Endothelial cell of umbilical vein (primary cell): ENCODE measurements at regions not wholly inside any gene's neighbourhood (a gene's known extent, or its start where the extent isn't known, plus 50 kb on each side); places are given as distances from the start of the nearest gene placed in this dataset.

ENCODE experiments used
- BruUV-seq: library from RNA; stranded (reverse); fragments of 400-500 nt; replicated peaks from 2 replicates; lab custom pipeline; 2021; lab: Mats Ljungman, UMichigan
- CTCF ChIA-PET: fragments of 300-600, 350-600 bp; sonication (Branson Sonifier 250); formaldehyde crosslinking; loops from one replicate; lab custom pipeline; 2021; ENCODE audit warnings: antibody characterized with exemption, inconsistent platforms; lab: Charles Lee
- POLR2A ChIA-PET: fragments of 300-600, 350-600 bp; sonication (Branson Sonifier 250); formaldehyde crosslinking; loops from one replicate; lab custom pipeline; 2021; ENCODE audit warnings: antibody characterized with exemption, inconsistent platforms; lab: Charles Lee
- DNase-seq: peaks from one replicate; pipeline ENCODE4 v3.0.0-alpha.2; 2011; ENCODE audit warnings: low read depth, low spot score
- FAIRE-seq: peaks from 2 replicates; lab custom pipeline; 2011; peaks lifted over from hg19 to GRCh38; lab: Jason Lieb, UNC
- H2AFZ ChIP-seq: 2 replicates; pipeline ENCODE4 v1.6.0; 2012; ENCODE audit warnings: low read depth, low read length, control low read depth, inconsistent platforms
- H3K27ac ChIP-seq: 2 replicates; pipeline ENCODE4 v1.5.1; 2011; ENCODE audit warnings: low read depth, mild to moderate bottlenecking, control low read depth, low read length, moderate library complexity; ENCODE audit not compliant: insufficient read depth
- H3K27me3 ChIP-seq, 2 experiments: 2 replicates each; pipeline versions ENCODE4 v1.6.0 to v1.6.1; 2011; ENCODE audit warnings: low read length in 2 of 2, mixed read lengths in 1 of 2; ENCODE audit not compliant: control insufficient read depth in 2 of 2, insufficient read depth in 2 of 2
- H3K36me3 ChIP-seq, 2 experiments: 2 replicates in 1 of 2; 3 replicates in 1 of 2; pipeline ENCODE4 v1.5.1; 2011; ENCODE audit warnings: low read length in 2 of 2, mild to moderate bottlenecking in 1 of 2, moderate library complexity in 1 of 2; ENCODE audit not compliant: control insufficient read depth in 2 of 2, insufficient read depth in 2 of 2; ENCODE audit errors: extremely low read depth in 1 of 2
- H3K4me1 ChIP-seq: 3 replicates; pipeline ENCODE4 v1.5.1; 2011; ENCODE audit warnings: mild to moderate bottlenecking, low read length; ENCODE audit not compliant: control insufficient read depth, insufficient read depth; ENCODE audit errors: extremely low read depth
- H3K4me2 ChIP-seq: 2 replicates; pipeline ENCODE4 v1.6.1; 2011; ENCODE audit warnings: low read length, control low read depth, mixed read lengths; ENCODE audit not compliant: insufficient read depth
- H3K4me3 ChIP-seq, 3 experiments: fragments of 200-600 bp in 1 of 3; sonication (generic), shearing (Covaris generic) in 1 of 3; replicated peaks in 1 of 3; 2 replicates each; pipeline ENCODE4 v1.5.1; 2011 to 2016; ENCODE audit warnings: control low read depth in 3 of 3, low read length in 3 of 3, mild to moderate bottlenecking in 2 of 3, inconsistent platforms in 1 of 3, low read depth in 1 of 3, moderate library complexity in 1 of 3; ENCODE audit not compliant: insufficient read depth in 1 of 3
- H3K79me2 ChIP-seq: 2 replicates; pipeline ENCODE4 v1.6.0; 2012; ENCODE audit warnings: low read length, inconsistent platforms; ENCODE audit not compliant: control insufficient read depth, insufficient read depth
- H3K9ac ChIP-seq: replicated peaks from 2 replicates; pipeline ENCODE3; 2011; ENCODE audit warnings: low read length, control low read depth; ENCODE audit not compliant: insufficient read depth; ENCODE audit errors: extremely low read depth
- H3K9me1 ChIP-seq: replicated peaks from 3 replicates; pipeline ENCODE4 v1.6.0; 2011; ENCODE audit warnings: mild to moderate bottlenecking, low read length; ENCODE audit not compliant: control insufficient read depth, insufficient read depth; ENCODE audit errors: extremely low read depth
- H3K9me3 ChIP-seq: replicated peaks from 2 replicates; pipeline ENCODE4 v1.5.1; 2012; ENCODE audit warnings: low read length, inconsistent platforms; ENCODE audit not compliant: control insufficient read depth, insufficient read depth
- H4K20me1 ChIP-seq: replicated peaks from 2 replicates; pipeline ENCODE3; 2011; ENCODE audit warnings: mild to moderate bottlenecking, low read length; ENCODE audit not compliant: control insufficient read depth, insufficient read depth; ENCODE audit errors: extremely low read depth
- CTCF ChIP-seq, 2 donors: IDR thresholded peaks; 1 replicate in 1 of 2; 2 replicates in 1 of 2; pipeline ENCODE4 v1.5.1; 2011; ENCODE audit warnings: low read length in 2 of 2, mild to moderate bottlenecking in 2 of 2, moderate library complexity in 2 of 2, control low read depth in 1 of 2, inconsistent platforms in 1 of 2, low read depth in 1 of 2; ENCODE audit not compliant: insufficient read depth in 1 of 2; ENCODE audit errors: extremely low read depth in 1 of 2
- EZH2 ChIP-seq: IDR thresholded peaks from 2 replicates; pipeline ENCODE4 v1.6.1; 2012; ENCODE audit warnings: borderline replicate concordance, low read depth, mild to moderate bottlenecking, moderate library complexity, low read length, inconsistent platforms; ENCODE audit not compliant: severe bottlenecking
- FOS ChIP-seq: IDR thresholded peaks from 2 replicates; pipeline ENCODE4 v1.6.1; 2011; ENCODE audit warnings: mild to moderate bottlenecking, low read length, moderate library complexity, borderline replicate concordance; ENCODE audit not compliant: insufficient read depth
- GATA2 ChIP-seq: IDR thresholded peaks from 2 replicates; pipeline ENCODE4 v1.7.0; 2011; ENCODE audit warnings: low read depth, mild to moderate bottlenecking, moderate library complexity, mixed read lengths, low read length; ENCODE audit not compliant: insufficient read length, insufficient read depth
- JUN ChIP-seq: IDR thresholded peaks from 2 replicates; pipeline ENCODE4 v1.6.1; 2011; ENCODE audit warnings: borderline replicate concordance, low read depth; ENCODE audit not compliant: insufficient read length, insufficient read depth
- MAX ChIP-seq: IDR thresholded peaks from 2 replicates; pipeline ENCODE4 v1.6.1; 2011; ENCODE audit not compliant: insufficient read depth, insufficient read length
- MYC ChIP-seq: IDR thresholded peaks from one replicate; pipeline ENCODE4 v1.6.1; 2011; ENCODE audit warnings: mild to moderate bottlenecking, low read depth, low read length
- POLR2A ChIP-seq: IDR thresholded peaks from 2 replicates; pipeline ENCODE4 v1.6.1; 2012; ENCODE audit warnings: low read depth, mild to moderate bottlenecking, control low read depth, low read length
- POLR2AphosphoS5 ChIP-seq: IDR thresholded peaks from 2 replicates; pipeline ENCODE4 v1.6.1; 2012; ENCODE audit warnings: low read depth, mild to moderate bottlenecking, control low read depth, low read length, moderate library complexity; ENCODE audit not compliant: insufficient read depth
- dilution Hi-C: fragments of 300-500 bp; cut with MboI; formaldehyde crosslinking; loops from one replicate; pipeline ENCODE4 v1.15.0; 2019; ENCODE audit warnings: low sequenced_read_pairs; ENCODE audit not compliant: extremely low pct_ligation_motif_present
- intact Hi-C: fragments of 100-400 bp; cut with micrococcal nuclease; formaldehyde crosslinking; loops from one replicate; pipeline ENCODE4 v1.10.0; 2022

- Histone ChIP-seq H3K9me3 (no peaks in the 10 kb centered on the region), H3K4me3 (no peak overlapping the region), H3K4me1 (no peaks in the 10 kb centered on the region), H3K27me3 (no peaks in the 10 kb centered on the region), H4K20me1 (no peaks in the 10 kb centered on the region), H3K9ac (no peak overlapping the region), H2AFZ (no peak overlapping the region), H3K4me2 (no peak overlapping the region), H3K36me3 (no peaks in the 10 kb centered on the region), H3K9me1 (no peaks in the 10 kb centered on the region), H3K79me2 (no peaks in the 10 kb centered on the region), H3K27ac (no peak overlapping the region)
- dilution Hi-C loops (no loop called here), intact Hi-C loops (no loop called here)
- DNase-seq (no peak), FAIRE-seq (no peak)
- ChIA-PET CTCF (interaction anchor here (1.2 kb wide), 1 partner anchor 10 kb away, joined by 4 read pairs; no protein-coding TSS in a partner anchor), POLR2A (no interaction called here)
- no TSS peak for BruUV-seq
- TF ChIP-seq FOS (no peak), MYC (no peak), POLR2A (no peak), POLR2AphosphoS5 (no peak), MAX (no peak), EZH2 (no peak), JUN (no peak), CTCF (IDR thresholded peaks at IDR 0.05; ENCODE audit: extremely low read depth in 1 of 2, insufficient read depth in 1 of 2, low read depth in 1 of 2, low read length in 2 of 2) (no peak), GATA2 (no peak)
Observed at GRCh38 chr9:3578786-3579185, 53.0 kb upstream of the RFX3 start.
